ENCODE measurements at regions not wholly inside any gene's neighbourhood (a gene's known extent, or its start where the extent isn't known, plus 50 kb on each side); places are given as distances from the start of the nearest gene placed in this dataset.

- no peak for TF ChIP-seq CTCF (IDR thresholded peaks at IDR 0.05)
These were observed 258.8 kb upstream of the GNPDA2 start for GRCh38 chr4:44985152-44985551.

GRCh38 chr4:44984083-44984482 lies 257.7 kb upstream of the GNPDA2 start:
- no peak for TF ChIP-seq CTCF (IDR thresholded peaks at IDR 0.05)

GRCh38 chr4:44983083-44983482 lies 256.7 kb upstream of the GNPDA2 start:
- TF ChIP-seq CTCF (IDR thresholded peaks at IDR 0.05) = no peak

GRCh38 chr4:44978020-44978419 lies 251.7 kb upstream of the GNPDA2 start:
- no peak for TF ChIP-seq CTCF (IDR thresholded peaks at IDR 0.05)

- no peak for TF ChIP-seq CTCF (IDR thresholded peaks at IDR 0.05)
These were observed 239.2 kb upstream of the GNPDA2 start for GRCh38 chr4:44965435-44966095.

GRCh38 chr4:44961001-44961755 lies 234.8 kb upstream of the GNPDA2 start:
- TF ChIP-seq CTCF (IDR thresholded peaks at IDR 0.05) = no peak

GRCh38 chr4:44931720-44932119 lies 205.4 kb upstream of the GNPDA2 start:
- no peak for TF ChIP-seq CTCF (IDR thresholded peaks at IDR 0.05)
